ENCODE measurements at regions not wholly inside any gene's neighbourhood (a gene's known extent, or its start where the extent isn't known, plus 50 kb on each side); places are given as distances from the start of the nearest gene placed in this dataset.

DNA sequence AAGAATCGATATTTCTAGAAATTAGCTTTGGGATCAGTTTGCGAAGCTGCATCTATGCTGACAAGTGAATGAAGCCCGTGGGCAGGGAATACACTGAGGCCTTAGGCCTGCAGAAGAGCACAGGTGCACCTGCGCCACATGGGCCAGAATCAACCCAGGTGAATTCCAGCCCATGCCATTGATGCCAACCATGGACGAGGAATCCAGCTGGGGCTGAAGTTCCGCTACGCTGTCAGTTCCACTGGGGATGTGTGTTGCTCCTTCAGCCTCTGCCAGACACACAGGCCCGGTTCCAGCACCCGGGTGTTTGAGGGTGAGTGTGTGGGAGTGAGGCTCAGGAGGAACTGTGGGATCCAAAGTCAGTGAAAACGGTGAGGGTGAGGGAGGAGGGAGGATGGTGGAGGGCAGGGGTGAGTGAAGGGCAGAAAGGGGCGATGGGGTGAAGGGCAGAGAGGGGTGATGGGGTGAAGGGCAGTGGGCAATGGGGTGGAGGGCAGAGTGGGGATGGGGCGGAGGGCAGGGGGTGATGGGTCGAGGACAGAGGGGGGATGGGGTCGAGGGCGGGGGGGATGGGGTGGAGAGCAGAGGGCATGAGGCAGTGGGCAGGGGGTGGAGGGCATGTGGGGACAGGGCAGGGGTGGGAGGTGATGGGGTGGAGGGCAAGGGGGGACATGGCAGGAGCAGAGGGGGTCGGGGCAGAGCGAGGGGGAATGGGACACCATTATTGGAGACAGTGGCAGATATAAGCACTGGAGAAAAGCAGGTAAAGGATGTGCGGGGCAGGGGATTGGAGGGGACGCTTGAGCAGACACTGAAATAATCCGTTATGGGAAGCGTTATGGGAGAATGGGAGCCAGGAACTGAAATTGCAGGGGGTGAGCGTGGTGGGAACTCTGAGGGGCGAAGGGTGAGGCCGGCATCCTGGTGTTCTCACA lies 931.6 kb downstream of the BRD1 start:
- TF ChIP-seq POLR2A (IDR thresholded peaks at IDR 0.05; ENCODE audit: low read depth, low read length) = no peak
- TF ChIP-seq POLR2AphosphoS5 (IDR thresholded peaks at IDR 0.05; ENCODE audit: low read depth, low read length) = no peak
- no peak for TF ChIP-seq TAF1 (IDR thresholded peaks at IDR 0.05; ENCODE audit: low read depth, low read length)

All from GM12891 (cell line).